GM19324 (cell line): ENCODE measurements at regions not wholly inside any gene's neighbourhood (a gene's known extent, or its start where the extent isn't known, plus 50 kb on each side); places are given as distances from the start of the nearest gene placed in this dataset.
A peak's percentile ranks its signal among the peaks of the same experiment; 100 is the strongest.
"Not testable (repeated sequence)": the region's sequence is repeated elsewhere in the genome, so short reads cannot be mapped to it uniquely, and the experiment has no call there.

ENCODE experiments used
- ATAC-seq: cut with Tn5 transposase; IDR thresholded peaks from one replicate; pipeline ENCODE4 v1.9.1; 2021; ENCODE audit warnings: mild to moderate bottlenecking, moderate library complexity; ENCODE audit not compliant: unreplicated experiment, low FRiP score

DNA sequence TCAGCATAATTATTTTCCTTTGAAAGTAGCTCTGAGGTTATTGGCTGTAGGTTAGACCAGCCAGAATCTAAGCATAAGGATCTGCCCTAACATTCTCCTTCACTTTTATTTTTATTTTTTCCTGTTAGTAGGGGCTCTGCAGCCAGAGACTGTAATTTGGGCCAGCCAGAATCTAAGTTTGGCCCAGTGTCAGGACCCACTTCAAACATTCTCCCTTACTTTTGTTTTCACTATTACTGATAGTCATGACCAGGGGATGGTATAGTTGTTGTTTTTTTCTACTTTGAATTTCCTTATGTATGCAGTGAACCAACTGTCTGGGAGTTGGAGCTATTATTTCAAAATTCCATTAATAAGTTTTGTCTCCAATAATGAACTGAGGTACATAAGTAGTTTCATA, 121.0 kb upstream of the MBNL1 start:
- no peak for ATAC-seq

- ATAC-seq, result no peak
These were observed 120.2 kb upstream of the MBNL1 start for GRCh38 chr3:152148579-152148978.

GRCh38 chr3:152149832-152150231, 118.9 kb upstream of the MBNL1 start:
- ATAC-seq, result no peak

GRCh38 chr3:152151216-152151876, 117.4 kb upstream of the MBNL1 start:
- no peak for ATAC-seq

DNA sequence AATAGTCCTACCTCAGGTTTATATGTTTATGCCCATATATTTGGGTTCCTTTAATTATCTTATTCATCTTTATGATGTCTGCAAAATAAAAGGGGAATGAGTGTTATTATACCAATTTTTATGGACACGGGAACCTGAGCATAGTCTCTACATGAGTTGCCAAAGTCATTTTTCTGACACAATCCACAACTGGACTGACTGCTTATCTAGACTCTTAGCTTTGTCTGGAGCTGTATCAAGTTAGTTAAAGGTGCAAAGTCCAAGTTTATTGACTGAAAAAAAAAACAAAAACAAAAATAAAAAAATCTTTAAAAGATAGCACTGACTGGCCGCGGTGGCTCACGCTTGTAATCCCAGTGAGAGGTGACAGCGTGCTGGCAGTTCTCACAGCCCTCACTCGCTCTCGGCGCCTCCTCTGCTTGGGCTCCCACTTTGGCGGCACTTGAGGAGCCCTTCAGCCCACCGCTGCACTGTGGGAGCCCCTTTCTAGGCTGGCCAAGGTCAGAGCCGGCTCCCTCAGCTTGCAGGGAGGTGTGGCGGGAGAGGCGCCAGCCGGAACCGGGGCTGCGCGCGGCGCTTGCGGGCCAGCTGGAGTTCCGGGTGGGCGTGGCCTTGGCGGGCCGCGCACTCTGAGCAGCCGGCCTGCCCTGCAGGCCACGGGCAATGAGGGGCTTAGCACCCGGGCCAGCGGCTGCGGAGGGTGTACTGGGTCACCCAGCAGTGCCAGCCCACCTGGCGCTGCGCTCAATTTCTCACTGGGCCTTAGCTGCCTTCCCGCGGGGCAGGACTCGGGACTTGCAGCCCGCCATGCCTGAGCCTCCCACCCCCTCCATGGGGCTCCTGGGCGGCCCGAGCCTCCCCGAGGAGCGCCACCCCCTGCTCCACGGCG, 116.6 kb upstream of the MBNL1 start:
- not testable (repeated sequence) for ATAC-seq

DNA sequence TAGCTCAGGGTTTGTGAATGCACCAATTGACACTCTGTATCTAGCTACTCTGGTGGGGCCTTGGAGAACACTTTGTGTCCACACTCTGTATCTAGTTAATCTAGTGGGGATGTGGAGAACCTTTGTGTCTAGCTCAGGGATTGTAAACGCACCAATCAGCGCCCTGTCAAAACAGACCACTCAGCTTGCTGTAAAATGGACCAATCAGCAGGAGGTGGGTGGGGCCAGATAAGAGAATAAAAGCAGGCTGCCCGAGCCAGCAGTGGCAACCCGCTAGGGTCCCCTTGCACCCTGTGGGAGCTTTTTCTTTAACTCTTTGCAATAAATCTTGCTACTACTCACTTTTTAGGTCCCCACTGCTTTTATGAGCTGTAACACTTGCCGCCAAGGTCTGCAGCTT, 115.6 kb upstream of the MBNL1 start:
- not testable (repeated sequence) for ATAC-seq

- ATAC-seq, result no peak
These were observed 113.3 kb upstream of the MBNL1 start for GRCh38 chr3:152155246-152156020.

GRCh38 chr3:152156880-152157279, 111.8 kb upstream of the MBNL1 start:
- ATAC-seq, result no peak

GRCh38 chr3:152157337-152157736, 111.4 kb upstream of the MBNL1 start:
- no peak for ATAC-seq

DNA sequence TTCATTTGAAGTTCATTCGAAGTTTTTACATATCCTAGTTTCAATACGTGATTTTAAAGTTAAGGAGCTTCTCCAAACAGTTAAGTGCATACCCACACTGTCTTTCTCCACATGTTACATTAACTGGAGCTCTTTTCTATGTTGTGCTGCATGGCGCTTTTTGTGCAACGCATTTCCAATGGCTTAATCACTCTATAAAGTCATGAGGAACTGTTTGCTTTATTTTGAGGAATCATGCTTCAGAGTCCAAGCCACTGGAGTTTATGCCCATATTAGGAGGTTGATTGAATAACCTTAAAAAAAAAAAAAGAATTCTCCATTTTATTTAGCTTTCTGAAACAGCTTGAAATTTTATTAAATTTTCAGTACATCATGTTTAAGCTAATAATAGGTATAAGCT, 109.4 kb upstream of the MBNL1 start:
- no peak for ATAC-seq

DNA sequence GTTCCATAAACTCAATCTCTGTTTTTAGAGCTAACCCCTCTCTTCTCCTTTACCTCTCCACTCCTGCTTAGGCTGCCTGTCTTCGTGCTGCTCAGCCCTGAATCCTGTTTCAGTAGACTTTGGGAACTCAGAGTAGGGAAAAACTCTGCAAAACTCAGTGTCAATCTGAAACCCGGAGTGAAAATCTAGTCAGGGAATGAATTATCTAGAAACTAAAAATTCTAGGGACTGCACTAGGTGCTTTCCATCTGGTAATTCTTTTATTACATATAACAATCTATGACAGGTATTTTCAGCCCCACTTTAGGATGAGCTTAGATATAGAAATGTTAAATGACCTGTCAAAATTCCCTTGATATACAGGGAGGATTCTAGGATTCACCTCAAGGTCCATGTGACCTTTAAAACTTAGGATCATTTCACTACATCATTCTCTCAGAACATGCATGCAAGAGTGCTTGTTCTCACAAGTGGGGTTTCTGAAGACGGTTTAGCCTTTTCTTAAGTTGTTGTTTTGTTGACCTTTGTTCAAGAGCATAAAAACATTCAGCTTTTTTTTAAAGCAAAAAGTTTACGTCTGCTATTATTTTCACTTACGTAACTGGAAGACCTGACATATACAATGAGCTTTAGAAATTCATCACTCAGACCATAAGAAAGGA, 108.2 kb upstream of the MBNL1 start:
- no peak for ATAC-seq

DNA sequence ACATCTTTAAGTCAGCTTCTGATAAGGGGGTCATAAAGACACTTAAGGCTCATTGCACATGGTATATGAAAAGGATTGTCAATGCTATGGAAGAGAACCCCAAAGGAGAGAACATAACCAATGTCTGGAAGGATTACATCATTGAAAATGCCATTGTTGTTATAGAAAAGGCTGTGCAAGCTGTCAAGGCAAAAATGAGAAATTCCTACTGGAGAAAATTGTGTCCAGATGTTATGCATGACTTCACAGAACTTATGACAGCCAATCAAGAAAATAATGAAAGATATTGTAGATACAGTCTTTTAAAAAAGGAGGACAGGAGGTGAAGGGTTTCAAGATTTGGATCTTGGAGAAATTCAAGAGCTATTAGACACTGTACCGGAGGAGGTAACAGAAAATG, 96.3 kb upstream of the MBNL1 start:
- no peak for ATAC-seq

GRCh38 chr3:152173627-152174026, 95.1 kb upstream of the MBNL1 start:
- ATAC-seq, result no peak

DNA sequence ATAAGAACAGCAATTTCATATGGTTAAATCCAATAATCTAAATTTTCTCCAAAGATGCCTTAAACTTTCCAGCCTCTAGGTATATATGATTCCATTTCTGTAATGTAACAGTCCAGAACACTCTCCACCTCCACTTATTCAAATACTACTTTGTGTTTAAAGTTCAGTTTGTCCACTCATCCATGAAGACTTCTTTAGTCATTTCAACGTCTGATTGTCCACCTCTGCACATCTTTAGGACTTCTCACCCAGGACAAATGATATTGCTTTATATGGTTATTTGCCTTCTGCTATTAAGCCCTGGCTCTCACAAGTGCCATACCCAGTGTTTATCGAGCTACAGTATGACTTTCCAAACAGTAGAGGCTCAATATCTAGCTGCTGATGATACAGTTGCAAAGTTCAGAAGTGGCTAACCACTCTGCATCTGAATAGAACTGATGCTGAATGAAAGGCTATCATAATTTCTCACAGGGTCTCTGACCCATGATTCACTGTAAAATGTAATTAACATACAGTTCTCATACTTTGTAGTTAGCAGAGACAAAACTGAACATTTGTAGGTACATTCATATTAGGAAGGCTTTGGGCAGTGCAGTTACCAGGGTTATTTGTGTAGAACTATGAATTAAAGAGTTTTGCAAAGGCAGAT, 93.7 kb upstream of the MBNL1 start:
- ATAC-seq, result no peak

DNA sequence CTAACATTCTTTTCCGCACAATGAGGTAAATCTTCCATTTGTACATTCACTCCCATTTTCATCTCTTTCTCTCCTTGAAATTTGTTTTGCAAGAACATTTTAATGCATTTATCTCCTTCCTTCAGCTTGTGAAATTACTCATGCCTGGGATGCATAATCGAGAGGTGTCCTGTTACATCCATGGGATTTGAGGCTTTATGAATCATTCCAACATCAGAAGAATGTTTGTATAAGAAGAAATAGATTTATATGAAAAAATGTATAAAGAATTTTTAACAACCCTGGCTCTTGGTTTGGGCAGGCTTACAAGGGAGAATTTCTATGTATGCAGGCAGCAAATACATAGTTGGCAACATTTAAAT, 93.2 kb upstream of the MBNL1 start:
- no peak for ATAC-seq

- no peak for ATAC-seq
These were observed 92.5 kb upstream of the MBNL1 start for GRCh38 chr3:152176241-152176640.

GRCh38 chr3:152176998-152177397, 91.7 kb upstream of the MBNL1 start:
- no peak for ATAC-seq

DNA sequence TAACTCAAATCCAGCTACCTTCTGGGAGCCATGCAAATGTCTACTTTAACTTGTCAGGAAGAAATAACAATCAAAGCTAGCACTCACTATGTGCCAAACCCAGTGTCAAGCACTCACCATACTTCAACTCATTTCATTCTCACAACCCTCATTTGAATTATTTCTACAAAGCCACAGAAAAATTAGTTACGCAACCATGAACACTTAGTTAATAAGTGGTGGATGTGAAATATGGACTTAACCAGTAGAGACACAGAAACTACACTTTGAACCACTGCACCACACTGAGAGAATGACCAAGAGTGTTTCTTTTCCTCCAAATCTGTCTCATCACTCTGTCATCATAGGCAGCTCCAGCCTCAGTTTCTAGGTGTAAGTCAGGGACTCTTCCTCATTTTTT, 91.0 kb upstream of the MBNL1 start:
- peak; percentile 84 for ATAC-seq

DNA sequence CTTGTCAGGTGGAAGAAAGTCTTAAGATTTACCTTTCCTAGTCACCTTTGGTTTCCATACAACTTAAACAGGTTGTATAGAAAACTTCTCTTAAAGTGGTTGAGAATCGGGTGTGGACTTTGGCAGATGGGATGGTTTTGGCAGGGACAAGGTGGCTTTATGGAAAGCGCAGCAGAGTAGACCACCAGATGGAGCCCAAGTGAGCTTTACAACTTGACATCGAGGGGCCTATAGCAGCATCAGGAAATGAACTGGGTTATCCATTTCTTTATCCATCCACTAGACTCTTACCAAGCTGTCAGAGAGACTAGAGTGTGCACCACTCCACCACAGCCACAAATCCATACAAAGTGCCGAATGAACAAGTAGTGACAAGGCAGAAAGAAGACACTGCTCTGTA, 85.3 kb upstream of the MBNL1 start:
- ATAC-seq, result no peak

- ATAC-seq, result no peak
These were observed 83.6 kb upstream of the MBNL1 start for GRCh38 chr3:152184971-152185686.
